Parathyroid adenoma (tissue), 2 donors: ENCODE measurements at regions not wholly inside any gene's neighbourhood (a gene's known extent, or its start where the extent isn't known, plus 50 kb on each side); places are given as distances from the start of the nearest gene placed in this dataset.
"Not testable (repeated sequence)": the region's sequence is repeated elsewhere in the genome, so short reads cannot be mapped to it uniquely, and the experiment has no call there.

Source experiments
- H2AFZ ChIP-seq: fragments of 300-600 bp; sonication (generic); one replicate; pipeline ENCODE4 v1.7.0; 2017; ENCODE audit warnings: antibody characterized with exemption, mild to moderate bottlenecking
- H3K27ac ChIP-seq: fragments of 300-600 bp; sonication (generic); one replicate; pipeline ENCODE4 v1.7.0; 2017
- H3K27me3 ChIP-seq: fragments of 300-600 bp; sonication (generic); one replicate; pipeline ENCODE4 v1.7.0; 2017; ENCODE audit warnings: low read length; ENCODE audit not compliant: control insufficient read depth, insufficient read depth
- H3K36me3 ChIP-seq: fragments of 300-600 bp; sonication (generic); one replicate; pipeline ENCODE4 v1.7.0; 2017; ENCODE audit warnings: low read length; ENCODE audit not compliant: control insufficient read depth, insufficient read depth
- H3K4me1 ChIP-seq: fragments of 300-600 bp; sonication (generic); one replicate; pipeline ENCODE4 v1.7.0; 2017; ENCODE audit warnings: control low read depth
- H3K4me2 ChIP-seq: fragments of 300-600 bp; sonication (generic); one replicate; pipeline ENCODE4 v1.7.0; 2017; ENCODE audit warnings: low read length
- H3K4me3 ChIP-seq: fragments of 300-600 bp; sonication (generic); one replicate; pipeline ENCODE4 v1.7.0; 2017; ENCODE audit warnings: low read depth, low read length
- H3K79me2 ChIP-seq: fragments of 300-600 bp; sonication (generic); one replicate; pipeline ENCODE4 v1.7.0; 2017; ENCODE audit warnings: control low read depth
- H3K9ac ChIP-seq: fragments of 300-600 bp; sonication (generic); one replicate; pipeline ENCODE4 v1.7.0; 2017; ENCODE audit warnings: mild to moderate bottlenecking
- H3K9me3 ChIP-seq: fragments of 300-600 bp; sonication (generic); one replicate; pipeline ENCODE4 v1.7.0; 2017; ENCODE audit warnings: low read length; ENCODE audit not compliant: control insufficient read depth
- TF ChIP-seq, protein P1 (sequence below): fragments of 300-600 bp; sonication (generic); IDR thresholded peaks from one replicate; pipeline ENCODE4 v1.7.0; 2017; ENCODE audit warnings: antibody characterized with exemption, mild to moderate bottlenecking
- donor health status: primary hyperparathyroidism.

DNA sequence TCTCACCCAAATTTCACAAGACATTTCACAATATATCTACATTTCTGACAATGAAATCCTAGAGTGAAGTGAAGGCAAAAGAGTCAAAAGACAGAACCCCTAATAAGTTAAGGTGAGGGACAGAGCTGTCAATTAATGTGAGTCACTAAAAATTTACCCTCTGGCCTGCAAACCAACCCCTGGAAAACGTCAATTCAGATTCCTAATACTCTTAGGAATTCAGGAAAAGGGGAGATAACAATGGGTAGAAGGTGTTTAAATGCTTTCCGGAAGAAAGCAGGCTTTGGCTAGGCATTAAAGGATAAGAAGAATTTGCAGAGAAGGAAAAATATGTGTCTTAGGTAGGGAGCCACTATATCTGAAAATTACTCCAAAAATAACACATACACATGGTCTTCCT lies 299.6 kb downstream of the INHBA start:
- no peak overlapping the region for H3K27ac ChIP-seq
- TF ChIP-seq, protein P1, sequence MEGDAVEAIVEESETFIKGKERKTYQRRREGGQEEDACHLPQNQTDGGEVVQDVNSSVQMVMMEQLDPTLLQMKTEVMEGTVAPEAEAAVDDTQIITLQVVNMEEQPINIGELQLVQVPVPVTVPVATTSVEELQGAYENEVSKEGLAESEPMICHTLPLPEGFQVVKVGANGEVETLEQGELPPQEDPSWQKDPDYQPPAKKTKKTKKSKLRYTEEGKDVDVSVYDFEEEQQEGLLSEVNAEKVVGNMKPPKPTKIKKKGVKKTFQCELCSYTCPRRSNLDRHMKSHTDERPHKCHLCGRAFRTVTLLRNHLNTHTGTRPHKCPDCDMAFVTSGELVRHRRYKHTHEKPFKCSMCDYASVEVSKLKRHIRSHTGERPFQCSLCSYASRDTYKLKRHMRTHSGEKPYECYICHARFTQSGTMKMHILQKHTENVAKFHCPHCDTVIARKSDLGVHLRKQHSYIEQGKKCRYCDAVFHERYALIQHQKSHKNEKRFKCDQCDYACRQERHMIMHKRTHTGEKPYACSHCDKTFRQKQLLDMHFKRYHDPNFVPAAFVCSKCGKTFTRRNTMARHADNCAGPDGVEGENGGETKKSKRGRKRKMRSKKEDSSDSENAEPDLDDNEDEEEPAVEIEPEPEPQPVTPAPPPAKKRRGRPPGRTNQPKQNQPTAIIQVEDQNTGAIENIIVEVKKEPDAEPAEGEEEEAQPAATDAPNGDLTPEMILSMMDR = no peak
- H3K36me3 ChIP-seq = no peaks in the 10 kb centered on the region
- no peaks in the 10 kb centered on the region for H3K4me1 ChIP-seq
- H3K79me2 ChIP-seq = no peaks in the 10 kb centered on the region
- H3K9ac ChIP-seq = no peak overlapping the region
- no peak overlapping the region for H2AFZ ChIP-seq
- no peak overlapping the region for H3K4me3 ChIP-seq
- no peaks in the 10 kb centered on the region for H3K9me3 ChIP-seq
- no peaks in the 10 kb centered on the region for H3K27me3 ChIP-seq
- H3K4me2 ChIP-seq = no peak overlapping the region

DNA sequence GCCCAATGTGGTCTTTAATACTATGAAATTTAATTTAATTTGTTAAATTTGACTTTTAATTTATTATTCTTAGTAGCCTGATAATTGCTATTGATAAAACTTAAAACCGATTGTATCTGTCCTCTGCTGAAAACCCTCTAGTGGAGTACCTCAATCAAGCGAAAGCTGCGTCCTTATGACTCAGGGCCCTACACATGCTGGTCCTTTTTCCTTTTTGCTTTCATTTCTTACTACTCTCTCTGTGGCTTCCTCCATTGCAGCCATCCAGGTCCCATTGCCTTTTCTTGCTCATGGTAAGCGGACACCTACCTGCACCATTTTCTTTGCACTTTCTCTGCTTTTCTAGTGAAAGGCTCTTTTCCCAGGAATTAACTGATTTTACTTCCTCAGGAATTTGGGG lies 301.1 kb downstream of the INHBA start:
- no peaks in the 10 kb centered on the region for H3K79me2 ChIP-seq
- no peaks in the 10 kb centered on the region for H3K9me3 ChIP-seq
- no peaks in the 10 kb centered on the region for H3K4me1 ChIP-seq
- no peaks in the 10 kb centered on the region for H3K36me3 ChIP-seq
- no peak overlapping the region for H3K9ac ChIP-seq
- no peak overlapping the region for H2AFZ ChIP-seq
- H3K4me3 ChIP-seq = no peak overlapping the region
- no peak overlapping the region for H3K27ac ChIP-seq
- TF ChIP-seq, protein P1 = no peak
- no peaks in the 10 kb centered on the region for H3K27me3 ChIP-seq
- H3K4me2 ChIP-seq = no peak overlapping the region

DNA sequence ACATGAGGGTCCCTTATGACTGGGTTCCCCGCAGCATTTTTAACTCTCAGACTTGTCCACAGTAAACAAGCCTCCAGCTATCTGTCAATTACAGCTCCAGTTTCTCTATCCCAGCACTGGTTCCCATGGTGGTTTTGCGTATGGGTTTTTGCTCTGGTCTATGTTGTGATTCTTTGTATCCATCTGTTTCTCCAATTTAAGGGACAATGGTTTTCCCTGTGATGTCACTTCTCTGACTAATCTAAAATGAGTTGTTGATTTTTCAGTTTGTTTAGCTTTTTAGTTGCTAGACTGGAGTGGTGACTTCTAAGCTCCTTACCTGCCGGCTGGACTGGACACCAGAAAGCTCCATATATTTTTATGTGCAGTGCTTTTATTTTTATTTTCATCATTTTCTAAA lies 303.7 kb downstream of the INHBA start:
- Histone ChIP-seq H3K27ac (no peak overlapping the region), H3K36me3 (no peaks in the 10 kb centered on the region), H3K79me2 (no peaks in the 10 kb centered on the region), H3K4me1 (no peaks in the 10 kb centered on the region), H3K27me3 (no peaks in the 10 kb centered on the region), H3K4me2 (no peak overlapping the region), H3K9me3 (no peaks in the 10 kb centered on the region), H3K9ac (no peak overlapping the region), H3K4me3 (no peak overlapping the region), H2AFZ (no peak overlapping the region)
- TF ChIP-seq, protein P1 = no peak

DNA sequence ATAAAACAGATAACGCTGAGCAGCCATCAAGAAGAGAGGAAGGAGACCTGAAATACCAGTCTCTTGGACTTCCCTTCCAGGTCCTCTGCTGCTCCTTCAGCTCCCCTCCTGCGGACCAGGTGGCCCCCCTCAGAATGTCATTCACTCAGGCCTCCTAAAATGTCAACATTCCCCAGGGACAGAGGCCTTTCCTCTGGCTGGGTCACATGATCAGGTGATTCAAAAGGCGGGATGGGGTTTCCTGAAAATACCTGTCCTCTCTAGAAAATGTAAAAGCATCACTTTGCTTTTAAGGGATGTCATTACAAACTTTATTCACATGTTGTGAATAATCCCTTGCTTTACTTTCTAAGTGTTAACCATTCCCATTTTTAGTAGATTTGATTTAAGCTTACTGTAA lies 311.1 kb downstream of the INHBA start:
- no peak overlapping the region for H3K4me3 ChIP-seq
- H3K4me2 ChIP-seq = no peak overlapping the region
- no peaks in the 10 kb centered on the region for H3K4me1 ChIP-seq
- H3K9ac ChIP-seq = no peak overlapping the region
- TF ChIP-seq, protein P1 = no peak
- no peaks in the 10 kb centered on the region for H3K79me2 ChIP-seq
- H3K27me3 ChIP-seq = no peaks in the 10 kb centered on the region
- H3K9me3 ChIP-seq = no peaks in the 10 kb centered on the region
- no peaks in the 10 kb centered on the region for H3K36me3 ChIP-seq
- no peak overlapping the region for H3K27ac ChIP-seq
- H2AFZ ChIP-seq = no peak overlapping the region

DNA sequence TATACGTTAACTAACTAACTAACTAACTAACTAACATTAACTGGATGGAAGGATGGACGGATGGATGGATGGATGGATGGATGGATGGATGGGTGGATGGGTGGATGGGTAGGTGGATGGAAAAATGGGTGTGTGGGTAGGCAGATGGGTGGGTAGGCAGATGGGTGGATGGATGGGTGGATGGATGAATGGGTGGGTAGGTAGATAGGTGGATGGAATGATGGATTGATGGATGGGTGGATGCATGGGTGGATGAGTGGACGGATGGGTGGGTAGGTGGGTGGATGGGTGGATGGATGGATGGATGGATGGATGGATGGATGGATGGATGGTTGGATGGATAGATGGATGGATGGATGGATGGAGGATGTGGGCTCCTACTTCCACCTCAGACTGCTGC lies 314.0 kb downstream of the INHBA start:
- H2AFZ ChIP-seq, H3K9me3 ChIP-seq, H3K27ac ChIP-seq, H3K79me2 ChIP-seq, H3K4me1 ChIP-seq, H3K9ac ChIP-seq, H3K4me3 ChIP-seq, H3K4me2 ChIP-seq, H3K36me3 ChIP-seq, H3K27me3 ChIP-seq: not testable (repeated sequence)
